Fibroblast of skin of right quadriceps (primary cell): ENCODE measurements at regions not wholly inside any gene's neighbourhood (a gene's known extent, or its start where the extent isn't known, plus 50 kb on each side); places are given as distances from the start of the nearest gene placed in this dataset.
"Not testable (repeated sequence)": the region's sequence is repeated elsewhere in the genome, so short reads cannot be mapped to it uniquely, and the experiment has no call there.

Experiments
- DNase-seq: peaks from one replicate; pipeline ENCODE4 v3.0.0-alpha.2; 2013

GRCh38 chr2:136715146-136715545 lies 50.2 kb upstream of the THSD7B start:
- DNase-seq: no peak

GRCh38 chr2:136714452-136714951 lies 50.8 kb upstream of the THSD7B start:
- no peak for DNase-seq

GRCh38 chr2:136713739-136714138 lies 51.6 kb upstream of the THSD7B start:
- no peak for DNase-seq

- no peak for DNase-seq
Observed at GRCh38 chr2:136705336-136705735, 60.0 kb upstream of the THSD7B start.

- DNase-seq: no peak
Observed at GRCh38 chr2:136703214-136703613, 62.1 kb upstream of the THSD7B start.

GRCh38 chr2:136696438-136696837 lies 68.9 kb upstream of the THSD7B start:
- DNase-seq: no peak

GRCh38 chr2:136693966-136694365 lies 71.4 kb upstream of the THSD7B start:
- no peak for DNase-seq

- not testable (repeated sequence) for DNase-seq
Observed at GRCh38 chr2:136680079-136680478, 85.3 kb upstream of the THSD7B start.

GRCh38 chr2:136665736-136666135 lies 99.6 kb upstream of the THSD7B start:
- no peak for DNase-seq

GRCh38 chr2:136664713-136665405 lies 100.5 kb upstream of the THSD7B start:
- DNase-seq: no peak

GRCh38 chr2:136658201-136658600 lies 107.1 kb upstream of the THSD7B start:
- DNase-seq: no peak

GRCh38 chr2:136653861-136654260 lies 111.5 kb upstream of the THSD7B start:
- no peak for DNase-seq

GRCh38 chr2:136651456-136652010 lies 113.8 kb upstream of the THSD7B start:
- DNase-seq: no peak

- DNase-seq: no peak
Observed at GRCh38 chr2:136647039-136647438, 118.3 kb upstream of the THSD7B start.

- no peak for DNase-seq
Observed at GRCh38 chr2:136645236-136645828, 120.0 kb upstream of the THSD7B start.

- DNase-seq: no peak
Observed at GRCh38 chr2:136639651-136640050, 125.7 kb upstream of the THSD7B start.

GRCh38 chr2:136638193-136638592 lies 127.2 kb upstream of the THSD7B start:
- no peak for DNase-seq

- DNase-seq: no peak
Observed at GRCh38 chr2:136637402-136637801, 127.9 kb upstream of the THSD7B start.

GRCh38 chr2:136628490-136628889 lies 136.9 kb upstream of the THSD7B start:
- no peak for DNase-seq

GRCh38 chr2:136613096-136613495 lies 152.2 kb upstream of the THSD7B start:
- no peak for DNase-seq

- DNase-seq: no peak
Observed at GRCh38 chr2:136612079-136612478, 153.3 kb upstream of the THSD7B start.

GRCh38 chr2:136611451-136611850 lies 153.9 kb upstream of the THSD7B start:
- no peak for DNase-seq

GRCh38 chr2:136582628-136583205 lies 182.6 kb upstream of the THSD7B start:
- DNase-seq: peak; percentile 2

- no peak for DNase-seq
Observed at GRCh38 chr2:136572335-136572734, 193.0 kb upstream of the THSD7B start.
